Activated CD8-positive, alpha-beta memory T cell treated with anti-CD3 and anti-CD28 coated beads, Interleukin-2, amount 50 U/mL, for 48 hours (primary cell): ENCODE measurements at regions not wholly inside any gene's neighbourhood (a gene's known extent, or its start where the extent isn't known, plus 50 kb on each side); places are given as distances from the start of the nearest gene placed in this dataset.
"Not testable (repeated sequence)": the region's sequence is repeated elsewhere in the genome, so short reads cannot be mapped to it uniquely, and the experiment has no call there.

ENCODE experiments used
- DNase-seq: peaks from one replicate; pipeline ENCODE4 v3.0.0-alpha.2; 2020

DNA sequence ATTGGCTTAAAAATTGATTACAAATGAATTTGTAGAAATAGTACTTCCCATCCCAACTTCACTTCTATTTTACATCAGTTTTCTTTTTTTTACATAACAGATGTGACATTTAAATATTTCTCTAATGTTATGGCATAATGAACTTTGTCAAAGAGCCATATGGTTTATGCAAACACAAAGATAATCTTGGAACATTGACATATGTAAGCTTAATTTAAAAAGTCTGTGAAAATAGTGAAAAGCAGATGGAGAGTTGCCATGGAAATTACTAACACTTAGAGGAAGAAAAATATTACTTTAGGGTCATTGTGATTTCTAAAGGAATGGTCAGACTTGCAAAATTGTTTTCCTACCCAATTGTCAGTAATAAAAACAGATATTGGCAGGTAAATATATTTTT, 232.4 kb downstream of the AEBP2 start:
- DNase-seq: no peak

DNA sequence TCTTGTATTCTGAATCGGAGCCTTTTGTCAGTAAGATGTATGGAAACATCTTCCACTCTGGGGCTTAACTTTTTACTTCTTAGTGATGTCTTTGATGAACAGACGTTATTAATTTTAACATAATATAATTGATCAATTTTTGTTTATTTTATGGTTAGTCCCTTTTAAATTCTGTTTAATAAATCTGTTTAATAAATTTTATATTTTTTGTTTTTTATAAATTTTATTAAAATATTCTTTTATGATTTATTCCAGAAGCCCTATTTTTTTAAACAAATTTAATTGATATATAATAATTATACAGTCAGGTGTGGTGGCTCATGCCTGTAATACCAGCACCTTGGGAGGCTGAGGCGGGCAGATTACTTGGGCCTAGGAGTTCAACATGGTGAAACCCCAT, 235.1 kb downstream of the AEBP2 start:
- no peak for DNase-seq

- DNase-seq: no peak
These were observed 236.1 kb downstream of the AEBP2 start for GRCh38 chr12:19675361-19675760.

GRCh38 chr12:19678501-19678900, 239.2 kb downstream of the AEBP2 start:
- not testable (repeated sequence) for DNase-seq

GRCh38 chr12:19681007-19681406, 241.7 kb downstream of the AEBP2 start:
- no peak for DNase-seq

GRCh38 chr12:19683178-19683927, 244.1 kb downstream of the AEBP2 start:
- no peak for DNase-seq

DNA sequence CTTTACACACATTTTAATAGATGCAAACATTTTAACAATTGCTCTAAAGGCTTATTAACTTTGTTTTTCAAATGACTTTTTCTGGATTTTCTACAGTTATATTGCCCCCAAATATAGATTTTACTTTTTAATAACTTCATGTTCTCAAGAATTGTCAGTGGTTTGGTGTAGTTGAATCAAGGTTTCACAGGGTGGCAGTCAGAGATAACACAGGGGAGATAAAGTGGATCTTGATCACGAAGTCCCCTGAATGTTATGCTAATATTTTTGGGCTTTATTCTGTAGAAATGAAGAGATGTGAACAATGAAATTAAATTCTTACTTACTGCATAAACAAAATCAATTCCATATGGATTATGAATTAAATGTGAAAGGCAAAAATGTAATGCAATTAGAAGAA, 248.1 kb downstream of the AEBP2 start:
- no peak for DNase-seq

- DNase-seq: no peak
These were observed 249.2 kb downstream of the AEBP2 start for GRCh38 chr12:19688532-19688931.

- no peak for DNase-seq
These were observed 249.9 kb downstream of the AEBP2 start for GRCh38 chr12:19689226-19689625.

GRCh38 chr12:19689801-19690472, 250.6 kb downstream of the AEBP2 start:
- no peak for DNase-seq

GRCh38 chr12:19692091-19692490, 252.8 kb downstream of the AEBP2 start:
- DNase-seq: no peak

GRCh38 chr12:19692566-19692965, 253.3 kb downstream of the AEBP2 start:
- DNase-seq: no peak

- no peak for DNase-seq
These were observed 255.3 kb downstream of the AEBP2 start for GRCh38 chr12:19694627-19695026.

DNA sequence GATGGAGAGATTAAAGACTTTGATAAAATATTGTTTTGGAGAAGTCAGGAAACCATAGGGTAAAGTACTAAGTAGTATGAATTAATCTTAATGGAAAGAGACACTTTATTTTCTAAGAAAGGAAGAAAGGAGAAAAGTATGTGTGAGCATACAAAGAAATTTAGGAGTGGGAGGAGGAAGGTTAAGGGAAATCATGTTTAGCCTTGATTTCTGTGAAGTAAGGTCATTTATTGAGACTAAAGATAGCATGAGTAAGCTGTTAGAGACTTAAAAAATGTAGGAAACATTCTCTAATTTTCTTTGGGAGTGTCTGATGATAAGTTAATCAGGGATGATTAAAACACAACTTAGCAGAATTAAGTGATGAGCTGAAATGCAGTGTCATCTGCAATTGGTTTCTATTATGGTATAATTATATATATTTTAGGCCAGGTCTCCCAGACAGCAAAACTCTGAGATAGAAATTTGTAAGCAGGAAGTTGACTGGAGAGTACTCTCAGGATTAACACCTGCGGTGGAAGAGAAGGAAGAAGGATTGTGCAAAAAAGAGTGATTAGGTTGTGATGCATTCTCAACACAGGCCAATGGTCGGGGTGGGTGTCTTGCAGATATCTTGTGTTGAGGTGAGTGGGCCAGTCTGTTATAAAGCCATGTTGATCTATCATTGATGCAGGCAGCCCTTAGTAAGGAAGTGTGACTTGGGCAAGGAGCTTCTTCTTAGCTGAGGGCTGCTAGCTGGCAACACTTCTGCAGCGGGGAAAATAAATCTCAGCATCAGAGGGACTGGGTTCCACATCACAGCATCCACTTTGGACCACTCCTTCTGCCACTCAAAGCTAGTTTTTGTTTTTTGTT, 256.2 kb downstream of the AEBP2 start:
- no peak for DNase-seq

DNA sequence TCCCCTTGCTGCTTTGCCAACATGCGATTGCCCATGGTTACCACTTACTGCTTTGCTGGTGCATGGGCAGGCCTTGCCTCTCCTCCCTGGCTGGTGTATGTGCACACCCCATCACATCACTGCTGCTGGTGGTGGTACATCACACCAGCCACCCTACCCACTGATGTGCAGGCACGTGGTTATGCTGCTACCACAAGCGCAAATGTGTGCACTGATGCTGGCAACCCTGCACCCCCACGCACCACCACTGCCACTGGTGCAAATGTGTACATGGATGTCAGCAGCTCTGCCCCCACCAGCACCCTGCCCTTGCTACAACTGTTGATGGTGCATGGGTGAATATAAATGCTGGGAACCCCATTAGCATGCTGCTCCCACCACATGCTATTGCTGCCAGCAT, 261.7 kb downstream of the AEBP2 start:
- no peak for DNase-seq

DNA sequence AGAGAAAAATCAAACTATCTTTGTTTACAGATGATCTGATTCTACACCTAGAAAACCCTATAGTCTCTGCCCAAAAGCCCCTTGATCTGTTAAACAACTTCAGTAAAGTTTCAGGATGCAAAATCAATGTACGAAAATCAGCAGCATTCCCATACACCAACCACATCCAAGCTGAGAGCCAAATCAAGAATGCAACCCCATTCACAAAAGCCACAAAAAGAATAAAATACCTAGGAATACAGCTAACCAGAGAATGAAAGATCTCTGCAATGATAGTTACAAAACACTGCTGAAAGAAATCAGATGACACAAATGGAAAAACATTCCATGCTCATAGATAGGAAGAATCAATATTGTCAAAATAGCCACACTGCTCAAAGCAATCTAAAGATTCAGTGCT, 265.7 kb downstream of the AEBP2 start:
- no peak for DNase-seq

DNA sequence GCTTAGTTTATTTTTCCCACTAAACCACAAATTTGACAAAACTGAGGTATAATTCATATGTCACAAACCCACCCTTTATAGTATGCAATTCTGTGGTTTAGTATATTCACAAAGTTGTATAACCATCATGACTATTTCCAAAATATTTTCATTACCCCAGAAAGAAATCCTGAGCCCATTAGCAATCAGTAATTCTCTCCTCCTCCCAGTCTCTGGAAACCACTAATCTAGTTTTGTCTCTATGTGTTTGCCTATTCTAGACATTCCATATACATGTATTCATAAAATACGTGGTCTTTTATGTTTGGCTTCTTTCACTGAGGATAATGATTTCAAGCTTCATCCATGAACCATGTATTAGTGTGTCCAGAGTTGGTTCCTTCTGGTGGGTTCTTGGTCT, 267.6 kb downstream of the AEBP2 start:
- no peak for DNase-seq

- no peak for DNase-seq
These were observed 268.7 kb downstream of the AEBP2 start for GRCh38 chr12:19707948-19708409.

- no peak for DNase-seq
These were observed 270.6 kb downstream of the AEBP2 start for GRCh38 chr12:19709889-19710288.

DNA sequence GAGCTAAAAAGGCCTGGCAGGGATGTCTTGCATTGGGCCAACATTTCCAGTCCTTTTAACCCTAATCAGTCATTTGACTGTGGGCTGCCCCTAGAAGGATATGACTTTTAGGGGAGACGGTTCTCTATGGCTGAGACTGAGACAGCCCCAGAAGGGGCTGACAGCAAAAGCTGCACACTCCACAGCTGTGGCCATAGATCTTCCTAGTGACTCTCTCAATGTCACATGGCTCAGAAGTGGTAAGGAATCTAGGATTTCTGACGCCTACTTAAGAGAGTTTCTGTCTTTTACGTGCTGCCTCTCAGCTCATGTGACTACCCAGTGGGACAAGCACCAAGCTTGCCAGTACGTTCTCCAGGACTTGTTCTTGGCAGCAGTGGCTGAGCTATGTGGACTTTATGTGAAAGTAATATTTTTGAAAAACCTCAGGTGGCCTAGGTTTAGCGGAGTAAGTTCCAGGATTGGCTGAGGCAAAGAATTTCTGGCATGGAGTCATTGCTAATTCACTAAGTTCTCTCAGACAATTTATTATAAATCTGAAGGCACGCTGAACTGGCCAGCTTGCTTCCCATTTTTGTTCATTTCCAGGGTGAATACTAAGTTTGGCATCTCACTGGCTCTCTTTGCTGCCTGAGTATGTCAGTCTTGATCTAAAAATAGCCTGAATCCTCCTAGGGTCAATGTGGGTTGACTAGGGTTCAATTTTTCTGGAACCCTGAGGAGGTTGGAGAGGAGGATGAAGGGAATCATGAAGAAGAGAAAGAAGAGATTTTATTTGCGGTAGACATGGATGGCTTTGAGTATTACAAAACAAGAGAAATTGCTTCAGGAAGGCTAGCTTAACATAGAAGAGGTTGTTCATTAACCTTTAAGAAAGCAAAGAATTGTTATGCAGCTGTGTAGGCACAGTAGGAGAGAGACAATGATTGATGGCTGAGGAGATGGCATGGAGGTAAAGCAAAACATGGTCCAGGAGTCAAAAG, 271.8 kb downstream of the AEBP2 start:
- no peak for DNase-seq

DNA sequence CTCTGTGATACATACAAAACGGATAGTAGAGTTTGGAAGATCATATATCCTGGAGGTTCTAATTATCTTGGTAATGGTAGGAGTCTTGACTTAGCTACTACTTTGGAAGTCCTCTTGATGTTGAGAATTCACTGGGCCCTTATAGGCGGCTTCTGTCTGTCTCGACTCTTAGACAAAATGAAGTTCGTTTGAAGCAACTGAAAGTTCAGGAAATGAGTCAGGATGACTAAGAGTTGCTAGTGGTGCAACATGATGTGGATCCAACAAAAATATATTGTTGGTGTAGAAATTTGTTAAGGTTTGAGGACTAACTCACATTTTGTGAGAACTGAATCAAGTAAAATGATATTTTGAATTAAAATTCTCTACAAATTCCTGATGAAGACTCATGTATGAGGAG, 272.7 kb downstream of the AEBP2 start:
- no peak for DNase-seq

DNA sequence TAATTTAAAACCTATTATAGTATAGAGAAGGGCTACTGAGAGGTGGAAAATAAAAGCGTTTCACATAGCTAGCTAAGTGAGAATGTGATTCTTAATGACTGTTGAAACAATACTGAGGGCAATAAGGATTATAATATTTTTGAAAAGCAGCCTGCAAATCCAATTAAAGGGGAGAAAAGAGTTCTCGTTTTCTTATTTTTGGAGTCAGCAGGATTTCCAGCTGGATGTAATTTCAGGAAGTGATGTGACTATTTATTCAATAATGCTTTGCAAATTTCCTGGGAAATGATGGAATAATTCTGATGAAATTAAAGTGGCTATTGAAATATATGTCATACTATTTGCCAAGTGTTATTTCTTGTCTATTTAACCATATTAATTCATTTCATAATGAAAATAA, 279.1 kb downstream of the AEBP2 start:
- DNase-seq: no peak
